ENCODE measurements at regions not wholly inside any gene's neighbourhood (a gene's known extent, or its start where the extent isn't known, plus 50 kb on each side); places are given as distances from the start of the nearest gene placed in this dataset.

GRCh38 chr13:65868099-65868498 lies 1362.0 kb downstream of the PCDH9 start:
- BruUV-seq (replicated peaks) = no TSS peak
- H4K20me1 ChIP-seq (ENCODE audit: insufficient read depth) = no peaks in the 10 kb centered on the region
- DNase-seq (ENCODE audit: low read depth, low spot score) (no peak), ATAC-seq (no peak)
- intact Hi-C loops (cut with micrococcal nuclease) = no loop called here
- H3K9me3 ChIP-seq (ENCODE audit: control insufficient read depth in 1 of 2, insufficient read depth in 1 of 2, low read depth in 1 of 2, low read length in 2 of 2) = no peaks in the 10 kb centered on the region
- H2AFZ ChIP-seq (ENCODE audit: low read depth, low read length, poor library complexity, severe bottlenecking) = no peak overlapping the region
- no peak overlapping the region for H3K27ac ChIP-seq (ENCODE audit: low read depth, low read length)
- no peak overlapping the region for H3K4me2 ChIP-seq (ENCODE audit: low read length)
- POLR2A ChIA-PET = no interaction called here
- RAD21 ChIA-PET (ENCODE audit: low non-redundant PET in 1 of 2, low total read pairs in 2 of 2, uncharacterized antibody in 2 of 2, unreplicated experiment in 2 of 2) = no interaction called here
- no peaks in the 10 kb centered on the region for H3K79me2 ChIP-seq (ENCODE audit: insufficient read depth, low read length)
- CTCF ChIA-PET = no interaction called here
- no peaks in the 10 kb centered on the region for H3K36me3 ChIP-seq (ENCODE audit: control insufficient read depth in 1 of 2, insufficient read depth in 2 of 2, low read length in 2 of 2)
- H3K9me2 ChIP-seq (ENCODE audit: insufficient read depth) = no peaks in the 10 kb centered on the region
- H3K27me3 ChIP-seq (ENCODE audit: insufficient read depth, low read length) = no peaks in the 10 kb centered on the region
- H3K4me3 ChIP-seq (replicated peaks in 1 of 2; ENCODE audit: low read depth in 1 of 2, low read length in 2 of 2) = no peak overlapping the region
- no peak overlapping the region for H3K9ac ChIP-seq (ENCODE audit: low read length)
- no peaks in the 10 kb centered on the region for H3K4me1 ChIP-seq (ENCODE audit: control insufficient read depth in 1 of 2, insufficient read depth in 2 of 2, low read length in 2 of 2)
- TF ChIP-seq ZBTB33 (IDR thresholded peaks at IDR 0.05; ENCODE audit: extremely low read depth, insufficient replicate concordance, low read length) = no peak
- no peak for TF ChIP-seq FOSL1 (IDR thresholded peaks at IDR 0.05; ENCODE audit: low read depth)
- TF ChIP-seq RAD21 (IDR thresholded peaks at IDR 0.05; ENCODE audit: low read depth) = no peak
- TF ChIP-seq YY1 (IDR thresholded peaks at IDR 0.05; ENCODE audit: extremely low read depth, insufficient replicate concordance, low read depth, low read length) = no peak

- H3K27me3 ChIP-seq (ENCODE audit: insufficient read depth, low read length) = no peaks in the 10 kb centered on the region
- H3K4me1 ChIP-seq (ENCODE audit: control insufficient read depth in 1 of 2, insufficient read depth in 2 of 2, low read length in 2 of 2) = no peaks in the 10 kb centered on the region
- ChIA-PET POLR2A (no interaction called here), RAD21 (ENCODE audit: low non-redundant PET in 1 of 2, low total read pairs in 2 of 2, uncharacterized antibody in 2 of 2, unreplicated experiment in 2 of 2) (no interaction called here), CTCF (no interaction called here)
- DNase-seq (ENCODE audit: low read depth, low spot score) (no peak), ATAC-seq (no peak)
- H3K9me3 ChIP-seq (ENCODE audit: control insufficient read depth in 1 of 2, insufficient read depth in 1 of 2, low read depth in 1 of 2, low read length in 2 of 2) = no peaks in the 10 kb centered on the region
- no peaks in the 10 kb centered on the region for H3K9me2 ChIP-seq (ENCODE audit: insufficient read depth)
- no peak overlapping the region for H3K4me3 ChIP-seq (replicated peaks in 1 of 2; ENCODE audit: low read depth in 1 of 2, low read length in 2 of 2)
- no peak overlapping the region for H2AFZ ChIP-seq (ENCODE audit: low read depth, low read length, poor library complexity, severe bottlenecking)
- no peaks in the 10 kb centered on the region for H3K36me3 ChIP-seq (ENCODE audit: control insufficient read depth in 1 of 2, insufficient read depth in 2 of 2, low read length in 2 of 2)
- no peak overlapping the region for H3K27ac ChIP-seq (ENCODE audit: low read depth, low read length)
- H3K4me2 ChIP-seq (ENCODE audit: low read length) = no peak overlapping the region
- intact Hi-C loops (cut with micrococcal nuclease) = no loop called here
- H3K79me2 ChIP-seq (ENCODE audit: insufficient read depth, low read length) = no peaks in the 10 kb centered on the region
- H4K20me1 ChIP-seq (ENCODE audit: insufficient read depth) = no peaks in the 10 kb centered on the region
- H3K9ac ChIP-seq (ENCODE audit: low read length) = no peak overlapping the region
- no TSS peak for BruUV-seq (replicated peaks)
- TF ChIP-seq EZH2 (IDR thresholded peaks at IDR 0.05) (no peak), YY1 (IDR thresholded peaks at IDR 0.05; ENCODE audit: extremely low read depth, insufficient replicate concordance, low read depth, low read length) (no peak), SP1 (IDR thresholded peaks at IDR 0.05; ENCODE audit: low read depth) (no peak), POLR2AphosphoS5 (IDR thresholded peaks at IDR 0.05; ENCODE audit: low read depth, low read length) (no peak), EZH2phosphoT487 (IDR thresholded peaks at IDR 0.05; ENCODE audit: borderline replicate concordance) (no peak), TCF7L2 (IDR thresholded peaks at IDR 0.05; ENCODE audit: borderline replicate concordance, extremely low read depth, insufficient read depth, insufficient read length) (no peak), SIN3A (IDR thresholded peaks at IDR 0.05; ENCODE audit: low read depth) (no peak), MAX (IDR thresholded peaks at IDR 0.05) (no peak), REST (IDR thresholded peaks at IDR 0.05; ENCODE audit: low read depth) (no peak), ATF3 (IDR thresholded peaks at IDR 0.05) (no peak), EGR1 (IDR thresholded peaks at IDR 0.05; ENCODE audit: low read depth) (no peak), ELF1 (IDR thresholded peaks at IDR 0.05; ENCODE audit: borderline replicate concordance, low read depth) (no peak), ZNF274 (IDR thresholded peaks at IDR 0.05; ENCODE audit: low read depth, low read length) (no peak), SRF (IDR thresholded peaks at IDR 0.05; ENCODE audit: low read depth) (no peak)
These were observed 1364.0 kb downstream of the PCDH9 start for GRCh38 chr13:65866138-65866537.

Data from HCT116 (cell line).